ENCODE measurements at regions not wholly inside any gene's neighbourhood (a gene's known extent, or its start where the extent isn't known, plus 50 kb on each side); places are given as distances from the start of the nearest gene placed in this dataset.

GRCh38 chr9:89793124-89793495, 188.3 kb downstream of the GADD45G start:
- no peak for DNase-seq (ENCODE audit: low read depth)

- no peak for DNase-seq (ENCODE audit: low read depth)
These were observed 188.7 kb downstream of the GADD45G start for GRCh38 chr9:89793551-89793950.

- DNase-seq (ENCODE audit: low read depth): no peak
These were observed 190.1 kb downstream of the GADD45G start for GRCh38 chr9:89794918-89795317.

- no peak for DNase-seq (ENCODE audit: low read depth)
These were observed 190.9 kb downstream of the GADD45G start for GRCh38 chr9:89795538-89796195.

- no peak for DNase-seq (ENCODE audit: low read depth)
These were observed 191.8 kb downstream of the GADD45G start for GRCh38 chr9:89796606-89797005.

GRCh38 chr9:89797255-89797654, 192.4 kb downstream of the GADD45G start:
- DNase-seq (ENCODE audit: low read depth): no peak

- DNase-seq (ENCODE audit: low read depth): no peak
These were observed 193.2 kb downstream of the GADD45G start for GRCh38 chr9:89797937-89798455.

GRCh38 chr9:89798547-89799120, 193.8 kb downstream of the GADD45G start:
- DNase-seq (ENCODE audit: low read depth): no peak

- no peak for DNase-seq (ENCODE audit: low read depth)
These were observed 194.4 kb downstream of the GADD45G start for GRCh38 chr9:89799221-89799620.

GRCh38 chr9:89799766-89800165, 195.0 kb downstream of the GADD45G start:
- no peak for DNase-seq (ENCODE audit: low read depth)

- no peak for DNase-seq (ENCODE audit: low read depth)
These were observed 196.5 kb downstream of the GADD45G start for GRCh38 chr9:89801341-89801740.

- DNase-seq (ENCODE audit: low read depth): no peak
These were observed 197.2 kb downstream of the GADD45G start for GRCh38 chr9:89801742-89802670.

GRCh38 chr9:89802781-89803355, 198.1 kb downstream of the GADD45G start:
- DNase-seq (ENCODE audit: low read depth): no peak

- DNase-seq (ENCODE audit: low read depth): no peak
These were observed 198.6 kb downstream of the GADD45G start for GRCh38 chr9:89803403-89803802.

- no peak for DNase-seq (ENCODE audit: low read depth)
These were observed 200.1 kb downstream of the GADD45G start for GRCh38 chr9:89804766-89805531.

- no peak for DNase-seq (ENCODE audit: low read depth)
These were observed 200.9 kb downstream of the GADD45G start for GRCh38 chr9:89805571-89806292.

GRCh38 chr9:89806371-89807100, 201.7 kb downstream of the GADD45G start:
- DNase-seq (ENCODE audit: low read depth): no peak

- no peak for DNase-seq (ENCODE audit: low read depth)
These were observed 202.2 kb downstream of the GADD45G start for GRCh38 chr9:89807101-89807395.

- no peak for DNase-seq (ENCODE audit: low read depth)
These were observed 202.9 kb downstream of the GADD45G start for GRCh38 chr9:89807682-89808075.

GRCh38 chr9:89808076-89808755, 203.4 kb downstream of the GADD45G start:
- no peak for DNase-seq (ENCODE audit: low read depth)

Measured in T-helper 22 cell (primary cell).